Kidney (tissue), 13 donors: ENCODE measurements at regions not wholly inside any gene's neighbourhood (a gene's known extent, or its start where the extent isn't known, plus 50 kb on each side); places are given as distances from the start of the nearest gene placed in this dataset.

Source experiments
- DNase-seq, 5 donors: peaks; one replicate each; pipeline ENCODE4 v3.0.0-alpha.2; 2013 to 2020
- FAIRE-seq: peaks from 2 replicates; lab custom pipeline; 2012; peaks lifted over from hg19 to GRCh38; lab: Jason Lieb, UNC
- H3K27ac ChIP-seq, 2 donors: one replicate each; pipeline ENCODE4 v1.7.0; 2013; ENCODE audit warnings: low read depth in 2 of 2, low read length in 2 of 2, inconsistent platforms in 1 of 2
- H3K27me3 ChIP-seq: one replicate; pipeline ENCODE4 v1.7.1; 2013; ENCODE audit warnings: low read length, inconsistent platforms; ENCODE audit not compliant: control insufficient read depth, insufficient read depth
- H3K36me3 ChIP-seq, 3 donors: one replicate each; pipeline versions ENCODE4 v1.7.0 to v1.7.1; 2013; ENCODE audit warnings: low read length in 3 of 3, control low read depth in 1 of 3, inconsistent platforms in 1 of 3; ENCODE audit not compliant: insufficient read depth in 3 of 3, control insufficient read depth in 2 of 3
- H3K4me1 ChIP-seq, 3 donors: one replicate each; pipeline versions ENCODE4 v1.7.0 to v1.7.1; 2013; ENCODE audit warnings: low read length in 3 of 3, inconsistent platforms in 1 of 3, low read depth in 1 of 3; ENCODE audit not compliant: control insufficient read depth in 2 of 3, insufficient read depth in 2 of 3
- H3K4me3 ChIP-seq, 3 donors: one replicate each; pipeline versions ENCODE4 v1.7.0 to v1.8.1; 2013; ENCODE audit warnings: low read length in 3 of 3, control low read depth in 1 of 3, inconsistent platforms in 1 of 3
- H3K9ac ChIP-seq, 3 donors: one replicate each; pipeline versions ENCODE4 v1.7.0 to v1.7.1; 2013; ENCODE audit warnings: low read length in 3 of 3, control low read depth in 1 of 3, inconsistent platforms in 1 of 3
- H3K9me3 ChIP-seq, 3 donors: one replicate each; pipeline versions ENCODE4 v1.7.0 to v1.7.1; 2013; ENCODE audit warnings: low read length in 3 of 3, control low read depth in 1 of 3, inconsistent platforms in 1 of 3; ENCODE audit not compliant: control insufficient read depth in 2 of 3, insufficient read depth in 1 of 3
- CTCF ChIP-seq: IDR thresholded peaks from 3 replicates; pipeline ENCODE4 v1.5.1; 2012; ENCODE audit warnings: mild to moderate bottlenecking, moderate library complexity, borderline replicate concordance; ENCODE audit not compliant: insufficient read depth; ENCODE audit errors: extremely low read depth
- intact Hi-C: fragments of 100-400 bp; cut with DNase I; formaldehyde crosslinking; loops from one replicate; pipeline ENCODE4 v1.11.1; 2022
- donor health status: control.
- donor health status: control.
- donor health status: control.
- donor health status: control.
- donor health status: control.
- donor health status: DM: yes; HTN: yes; CAD: no.
- donor health status: Normal renal cell carcinoma (clear cell type).

GRCh38 chr4:85113706-85114105 is 147.2 kb upstream of the WDFY3 start:
- H3K9ac ChIP-seq: no peak overlapping the region
- DNase-seq (no peak), FAIRE-seq (no peak)
- no peak for TF ChIP-seq CTCF
- no peaks in the 10 kb centered on the region for H3K27me3 ChIP-seq
- no peaks in the 10 kb centered on the region for H3K9me3 ChIP-seq
- H3K36me3 ChIP-seq: no peaks in the 10 kb centered on the region
- intact Hi-C loops: no loop called here
- no peak overlapping the region for H3K4me3 ChIP-seq
- no peaks in the 10 kb centered on the region for H3K4me1 ChIP-seq
- H3K27ac ChIP-seq: no peak overlapping the region

GRCh38 chr4:85114526-85114925 is 148.0 kb upstream of the WDFY3 start:
- FAIRE-seq: no peak
- intact Hi-C loops: no loop called here

GRCh38 chr4:85116008-85116407 is 149.5 kb upstream of the WDFY3 start:
- Histone ChIP-seq H3K4me3 (no peak overlapping the region), H3K4me1 (no peaks in the 10 kb centered on the region), H3K36me3 (no peaks in the 10 kb centered on the region), H3K27ac (no peak overlapping the region), H3K9me3 (no peaks in the 10 kb centered on the region), H3K9ac (no peak overlapping the region), H3K27me3 (no peaks in the 10 kb centered on the region)
- no peak for FAIRE-seq
- intact Hi-C loops: no loop called here
- no peak for DNase-seq
- no peak for TF ChIP-seq CTCF

More at GRCh38 chr4:85114526-85114925, 148.0 kb upstream of the WDFY3 start:
- H3K9me3 ChIP-seq: no peaks in the 10 kb centered on the region
- no peak overlapping the region for H3K27ac ChIP-seq
- H3K4me1 ChIP-seq: no peaks in the 10 kb centered on the region
- no peaks in the 10 kb centered on the region for H3K36me3 ChIP-seq
- TF ChIP-seq CTCF: no peak
- no peak overlapping the region for H3K9ac ChIP-seq
- no peak overlapping the region for H3K4me3 ChIP-seq
- no peak for DNase-seq
- H3K27me3 ChIP-seq: no peaks in the 10 kb centered on the region

GRCh38 chr4:85125688-85126087 is 159.2 kb upstream of the WDFY3 start:
- Histone ChIP-seq H3K9ac (no peak overlapping the region), H3K36me3 (no peaks in the 10 kb centered on the region), H3K27me3 (no peaks in the 10 kb centered on the region), H3K4me1 (no peaks in the 10 kb centered on the region), H3K27ac (no peak overlapping the region), H3K4me3 (no peak overlapping the region), H3K9me3 (no peaks in the 10 kb centered on the region)
- FAIRE-seq (no peak), DNase-seq (no peak)
- intact Hi-C loops: no loop called here
- no peak for TF ChIP-seq CTCF
